Brain microvascular endothelial cell (primary cell): ENCODE measurements at regions not wholly inside any gene's neighbourhood (a gene's known extent, or its start where the extent isn't known, plus 50 kb on each side); places are given as distances from the start of the nearest gene placed in this dataset.

ENCODE experiments used
- DNase-seq: peaks from one replicate; pipeline ENCODE4 v3.0.0-alpha.2; 2020
- H3K27ac ChIP-seq: fragments of 250-450 bp; sonication (Bioruptor Pico); 2 replicates; pipeline ENCODE4 v1.5.1; 2020; ENCODE audit warnings: mild to moderate bottlenecking, moderate library complexity
- H3K27me3 ChIP-seq: fragments of 250-450 bp; sonication (Bioruptor Pico); replicated peaks from 2 replicates; pipeline ENCODE4 v1.5.1; 2020; ENCODE audit warnings: mild to moderate bottlenecking
- H3K36me3 ChIP-seq: fragments of 250-450 bp; sonication (Bioruptor Pico); replicated peaks from 2 replicates; pipeline ENCODE4 v1.5.1; 2020; ENCODE audit warnings: mild to moderate bottlenecking
- H3K4me3 ChIP-seq: 2 replicates; pipeline ENCODE4 v1.5.1; 2011; ENCODE audit warnings: low read depth, mild to moderate bottlenecking, control low read depth, low read length, moderate library complexity
- in situ Hi-C: cut with HindIII; loops from 2 replicates; pipeline ENCODE4 v1.10.0; 2017; ENCODE audit warnings: low sequenced_read_pairs, low pct_ligation_motif_present
- TF ChIP-seq, protein P1 (sequence below): IDR thresholded peaks from 2 replicates; pipeline ENCODE4 v1.5.1; 2011; ENCODE audit warnings: low read depth, mild to moderate bottlenecking, moderate library complexity, low read length, control low read depth, inconsistent platforms; ENCODE audit errors: missing control alignments

- in situ Hi-C loops, result no loop called here
Measured at GRCh38 chr3:135516143-135516542, 449.4 kb upstream of the PPP2R3A start.

DNA sequence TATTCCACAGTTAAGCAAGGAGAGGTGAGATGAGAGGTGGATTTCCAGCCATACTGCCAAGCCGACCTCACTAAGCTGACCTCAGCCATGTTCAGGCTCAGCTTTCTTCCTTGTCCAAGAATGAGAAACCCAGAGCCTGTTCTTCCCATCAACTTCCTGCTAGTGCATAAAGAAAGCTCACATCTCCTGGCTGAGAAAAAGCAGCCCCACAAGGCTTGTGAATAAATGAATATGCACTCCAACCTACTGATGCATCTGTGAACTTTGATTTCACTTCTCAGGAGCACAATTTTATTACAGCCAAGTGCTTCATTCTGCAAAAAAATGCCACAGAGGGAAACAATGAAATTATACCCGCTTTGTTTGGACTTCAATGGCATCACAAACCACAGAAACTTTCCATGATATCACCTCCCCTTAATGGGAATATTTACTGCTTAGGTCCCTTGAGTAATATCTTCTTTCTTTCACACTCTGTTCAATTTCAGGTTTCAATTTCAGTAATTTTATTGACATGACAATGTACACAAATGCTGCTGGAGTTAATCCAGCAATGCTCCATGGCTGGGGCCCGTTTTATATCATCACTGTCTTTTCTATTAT, 437.0 kb upstream of the PPP2R3A start:
- in situ Hi-C loops, result no loop called here
- H3K27ac ChIP-seq, result no peak overlapping the region
- H3K27me3 ChIP-seq, result no peaks in the 10 kb centered on the region
- H3K4me3 ChIP-seq, result no peak overlapping the region
- TF ChIP-seq, protein P1, sequence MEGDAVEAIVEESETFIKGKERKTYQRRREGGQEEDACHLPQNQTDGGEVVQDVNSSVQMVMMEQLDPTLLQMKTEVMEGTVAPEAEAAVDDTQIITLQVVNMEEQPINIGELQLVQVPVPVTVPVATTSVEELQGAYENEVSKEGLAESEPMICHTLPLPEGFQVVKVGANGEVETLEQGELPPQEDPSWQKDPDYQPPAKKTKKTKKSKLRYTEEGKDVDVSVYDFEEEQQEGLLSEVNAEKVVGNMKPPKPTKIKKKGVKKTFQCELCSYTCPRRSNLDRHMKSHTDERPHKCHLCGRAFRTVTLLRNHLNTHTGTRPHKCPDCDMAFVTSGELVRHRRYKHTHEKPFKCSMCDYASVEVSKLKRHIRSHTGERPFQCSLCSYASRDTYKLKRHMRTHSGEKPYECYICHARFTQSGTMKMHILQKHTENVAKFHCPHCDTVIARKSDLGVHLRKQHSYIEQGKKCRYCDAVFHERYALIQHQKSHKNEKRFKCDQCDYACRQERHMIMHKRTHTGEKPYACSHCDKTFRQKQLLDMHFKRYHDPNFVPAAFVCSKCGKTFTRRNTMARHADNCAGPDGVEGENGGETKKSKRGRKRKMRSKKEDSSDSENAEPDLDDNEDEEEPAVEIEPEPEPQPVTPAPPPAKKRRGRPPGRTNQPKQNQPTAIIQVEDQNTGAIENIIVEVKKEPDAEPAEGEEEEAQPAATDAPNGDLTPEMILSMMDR, result no peak
- no peak for DNase-seq
- H3K36me3 ChIP-seq, result no peaks in the 10 kb centered on the region

More at GRCh38 chr3:135516143-135516542, 449.4 kb upstream of the PPP2R3A start:
- Histone ChIP-seq H3K27ac (no peak overlapping the region), H3K36me3 (no peaks in the 10 kb centered on the region), H3K27me3 (no peaks in the 10 kb centered on the region), H3K4me3 (no peak overlapping the region)
- TF ChIP-seq, protein P1, result peak; percentile 69
- DNase-seq, result peak; percentile 5

GRCh38 chr3:135532021-135532420, 433.5 kb upstream of the PPP2R3A start:
- in situ Hi-C loops, result no loop called here
- Histone ChIP-seq H3K27ac (no peak overlapping the region), H3K27me3 (no peaks in the 10 kb centered on the region), H3K36me3 (no peaks in the 10 kb centered on the region), H3K4me3 (no peak overlapping the region)
- TF ChIP-seq, protein P1, result no peak
- DNase-seq, result no peak

DNA sequence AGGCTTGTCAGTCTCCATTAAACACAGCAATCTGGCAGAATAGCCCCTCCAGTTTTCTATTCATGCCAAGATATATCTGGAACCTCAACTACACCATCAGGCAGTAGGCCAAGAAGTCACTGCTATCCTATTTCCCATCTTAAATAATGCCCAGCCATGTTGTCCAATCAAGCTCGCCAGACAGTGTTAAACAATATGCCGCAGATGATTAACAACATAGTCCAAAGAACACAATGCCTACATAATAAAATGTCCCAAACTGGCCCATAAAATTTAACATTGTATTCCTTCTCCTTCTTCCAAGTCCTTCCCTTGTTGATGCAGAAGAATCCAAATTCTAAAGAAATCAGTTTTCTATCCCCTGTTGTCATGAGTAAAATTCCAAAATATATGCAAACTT, 427.4 kb upstream of the PPP2R3A start:
- Histone ChIP-seq H3K4me3 (no peak overlapping the region), H3K36me3 (no peaks in the 10 kb centered on the region), H3K27ac (no peak overlapping the region), H3K27me3 (no peaks in the 10 kb centered on the region)
- in situ Hi-C loops, result no loop called here
- TF ChIP-seq, protein P1, result no peak
- DNase-seq, result no peak

GRCh38 chr3:135539351-135539750, 426.2 kb upstream of the PPP2R3A start:
- DNase-seq, result no peak
- TF ChIP-seq, protein P1, result no peak
- Histone ChIP-seq H3K4me3 (no peak overlapping the region), H3K36me3 (no peaks in the 10 kb centered on the region), H3K27ac (no peak overlapping the region), H3K27me3 (no peaks in the 10 kb centered on the region)
- in situ Hi-C loops, result no loop called here

GRCh38 chr3:135539854-135540253, 425.7 kb upstream of the PPP2R3A start:
- H3K36me3 ChIP-seq, result no peaks in the 10 kb centered on the region
- H3K27ac ChIP-seq, result no peak overlapping the region
- TF ChIP-seq, protein P1, result no peak
- no peaks in the 10 kb centered on the region for H3K27me3 ChIP-seq
- in situ Hi-C loops, result no loop called here
- H3K4me3 ChIP-seq, result no peak overlapping the region
- DNase-seq, result no peak
